ENCODE measurements at regions not wholly inside any gene's neighbourhood (a gene's known extent, or its start where the extent isn't known, plus 50 kb on each side); places are given as distances from the start of the nearest gene placed in this dataset.

DNA sequence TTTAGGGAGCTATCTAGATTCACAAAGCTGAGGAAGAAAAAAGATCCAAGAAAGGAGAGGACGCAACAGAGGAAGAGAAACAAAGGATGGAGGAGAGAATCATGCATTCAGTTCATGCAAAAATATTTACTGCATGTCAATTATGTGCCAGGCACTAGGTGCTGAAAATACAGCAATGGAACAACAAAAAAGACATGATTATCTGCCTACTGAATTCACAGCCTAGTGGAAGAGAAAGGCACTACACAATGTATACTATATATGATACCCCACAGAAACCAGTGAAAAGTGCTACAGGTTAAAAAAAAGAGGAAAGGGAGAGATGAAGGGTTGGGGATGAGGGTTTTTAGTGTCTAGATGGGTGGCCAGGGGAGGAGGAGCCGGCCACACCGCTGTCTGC is 520.4 kb upstream of the CELF2 start:
- H3K9me3 ChIP-seq (ENCODE audit: insufficient read depth, low read depth), result no peaks in the 10 kb centered on the region
- no peaks in the 10 kb centered on the region for H3K27me3 ChIP-seq (ENCODE audit: insufficient read depth, low read depth)
- no TSS peak for BruUV-seq (replicated peaks)
- no peaks in the 10 kb centered on the region for H3K36me3 ChIP-seq (ENCODE audit: low read depth)
- H3K9me2 ChIP-seq (ENCODE audit: insufficient read depth), result no peaks in the 10 kb centered on the region
- H3K79me2 ChIP-seq (ENCODE audit: low read depth), result no peaks in the 10 kb centered on the region
- TF ChIP-seq, protein P1, sequence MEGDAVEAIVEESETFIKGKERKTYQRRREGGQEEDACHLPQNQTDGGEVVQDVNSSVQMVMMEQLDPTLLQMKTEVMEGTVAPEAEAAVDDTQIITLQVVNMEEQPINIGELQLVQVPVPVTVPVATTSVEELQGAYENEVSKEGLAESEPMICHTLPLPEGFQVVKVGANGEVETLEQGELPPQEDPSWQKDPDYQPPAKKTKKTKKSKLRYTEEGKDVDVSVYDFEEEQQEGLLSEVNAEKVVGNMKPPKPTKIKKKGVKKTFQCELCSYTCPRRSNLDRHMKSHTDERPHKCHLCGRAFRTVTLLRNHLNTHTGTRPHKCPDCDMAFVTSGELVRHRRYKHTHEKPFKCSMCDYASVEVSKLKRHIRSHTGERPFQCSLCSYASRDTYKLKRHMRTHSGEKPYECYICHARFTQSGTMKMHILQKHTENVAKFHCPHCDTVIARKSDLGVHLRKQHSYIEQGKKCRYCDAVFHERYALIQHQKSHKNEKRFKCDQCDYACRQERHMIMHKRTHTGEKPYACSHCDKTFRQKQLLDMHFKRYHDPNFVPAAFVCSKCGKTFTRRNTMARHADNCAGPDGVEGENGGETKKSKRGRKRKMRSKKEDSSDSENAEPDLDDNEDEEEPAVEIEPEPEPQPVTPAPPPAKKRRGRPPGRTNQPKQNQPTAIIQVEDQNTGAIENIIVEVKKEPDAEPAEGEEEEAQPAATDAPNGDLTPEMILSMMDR (conservative IDR thresholded peaks at IDR 0.05), result no peak
- TF ChIP-seq EZH2 (IDR thresholded peaks at IDR 0.05; ENCODE audit: low read depth), result no peak
- H3K27ac ChIP-seq, result no peak overlapping the region
- no peak overlapping the region for H3K4me3 ChIP-seq
- H2AFZ ChIP-seq, result no peak overlapping the region
- H3K4me1 ChIP-seq (replicated peaks; ENCODE audit: insufficient read depth), result no peaks in the 10 kb centered on the region
- H3K4me2 ChIP-seq, result no peak overlapping the region
- intact Hi-C loops (cut with micrococcal nuclease; ENCODE audit: unreplicated experiment), result no loop called here
- H4K20me1 ChIP-seq (ENCODE audit: insufficient read depth), result no peaks in the 10 kb centered on the region
- CTCF ChIA-PET, result no interaction called here
- DNase-seq, result no peak
- POLR2A ChIA-PET (ENCODE audit: unreplicated experiment), result no interaction called here
- H3F3A ChIP-seq (ENCODE audit: insufficient read depth, low read depth), result no peaks in the 10 kb centered on the region

DNA sequence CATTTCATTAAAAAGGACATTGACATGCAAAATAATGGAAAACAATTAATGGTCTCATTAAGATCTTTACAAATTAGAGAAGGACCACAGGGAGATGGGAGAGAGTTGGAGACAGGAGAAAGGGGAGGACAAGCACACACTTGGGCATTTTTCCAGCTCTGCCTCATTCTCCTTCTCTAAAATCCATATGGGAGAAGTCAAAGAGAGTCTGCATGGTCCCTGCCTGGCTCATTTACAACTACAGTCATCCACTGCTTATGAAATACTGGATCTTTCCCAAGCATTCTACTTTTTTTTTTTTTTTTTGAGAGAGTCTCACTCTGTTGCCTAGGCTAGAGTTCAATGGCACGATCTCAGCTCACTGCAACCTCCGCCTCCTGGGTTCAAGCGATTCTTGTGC is 518.9 kb upstream of the CELF2 start:
- intact Hi-C loops (cut with micrococcal nuclease; ENCODE audit: unreplicated experiment), result no loop called here
- TF ChIP-seq EZH2 (IDR thresholded peaks at IDR 0.05; ENCODE audit: low read depth), result no peak
- TF ChIP-seq, protein P1 (conservative IDR thresholded peaks at IDR 0.05), result no peak
- no peaks in the 10 kb centered on the region for H3K79me2 ChIP-seq (ENCODE audit: low read depth)
- no peak overlapping the region for H2AFZ ChIP-seq
- no peak for DNase-seq
- H3K9me2 ChIP-seq (ENCODE audit: insufficient read depth), result no peaks in the 10 kb centered on the region
- ChIA-PET POLR2A (ENCODE audit: unreplicated experiment) (no interaction called here), CTCF (no interaction called here)
- H3K9me3 ChIP-seq (ENCODE audit: insufficient read depth, low read depth), result no peaks in the 10 kb centered on the region
- no peaks in the 10 kb centered on the region for H4K20me1 ChIP-seq (ENCODE audit: insufficient read depth)
- no TSS peak for BruUV-seq (replicated peaks)
- H3K27me3 ChIP-seq (ENCODE audit: insufficient read depth, low read depth), result no peaks in the 10 kb centered on the region
- H3K4me2 ChIP-seq, result no peak overlapping the region
- H3K4me3 ChIP-seq, result no peak overlapping the region
- H3K27ac ChIP-seq, result no peak overlapping the region
- H3F3A ChIP-seq (ENCODE audit: insufficient read depth, low read depth), result no peaks in the 10 kb centered on the region
- H3K4me1 ChIP-seq (replicated peaks; ENCODE audit: insufficient read depth), result no peaks in the 10 kb centered on the region
- no peaks in the 10 kb centered on the region for H3K36me3 ChIP-seq (ENCODE audit: low read depth)

DNA sequence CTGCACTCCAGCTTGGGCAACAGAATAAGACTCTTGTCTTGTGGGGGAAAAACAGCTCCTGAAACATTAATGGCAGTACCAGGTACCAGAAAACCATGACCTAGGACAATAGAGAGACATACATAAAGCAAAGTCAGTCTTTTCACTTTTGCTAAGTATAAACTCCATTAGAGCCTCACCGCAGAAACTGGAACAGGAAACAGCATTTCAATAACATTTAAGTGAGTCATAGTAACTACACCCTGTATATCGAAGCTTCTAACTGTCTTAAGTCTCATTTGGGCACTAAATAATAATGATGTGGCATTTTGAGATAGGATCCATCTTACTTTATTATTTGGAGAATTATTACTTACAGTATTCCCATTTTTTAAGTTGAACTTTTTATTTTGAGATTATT is 517.8 kb upstream of the CELF2 start:
- no peaks in the 10 kb centered on the region for H3K79me2 ChIP-seq (ENCODE audit: low read depth)
- ChIA-PET CTCF (no interaction called here), POLR2A (ENCODE audit: unreplicated experiment) (no interaction called here)
- intact Hi-C loops (cut with micrococcal nuclease; ENCODE audit: unreplicated experiment), result no loop called here
- H3F3A ChIP-seq (ENCODE audit: insufficient read depth, low read depth), result no peaks in the 10 kb centered on the region
- no peak overlapping the region for H3K4me3 ChIP-seq
- no peaks in the 10 kb centered on the region for H3K9me3 ChIP-seq (ENCODE audit: insufficient read depth, low read depth)
- H4K20me1 ChIP-seq (ENCODE audit: insufficient read depth), result no peaks in the 10 kb centered on the region
- TF ChIP-seq, protein P1 (conservative IDR thresholded peaks at IDR 0.05), result no peak
- no peak for TF ChIP-seq EZH2 (IDR thresholded peaks at IDR 0.05; ENCODE audit: low read depth)
- no peaks in the 10 kb centered on the region for H3K27me3 ChIP-seq (ENCODE audit: insufficient read depth, low read depth)
- no peaks in the 10 kb centered on the region for H3K4me1 ChIP-seq (replicated peaks; ENCODE audit: insufficient read depth)
- H2AFZ ChIP-seq, result no peak overlapping the region
- no peak for DNase-seq
- no peaks in the 10 kb centered on the region for H3K36me3 ChIP-seq (ENCODE audit: low read depth)
- no peak overlapping the region for H3K27ac ChIP-seq
- no peaks in the 10 kb centered on the region for H3K9me2 ChIP-seq (ENCODE audit: insufficient read depth)
- BruUV-seq (replicated peaks), result no TSS peak
- H3K4me2 ChIP-seq, result no peak overlapping the region
